A549 (cell line): ENCODE measurements at regions not wholly inside any gene's neighbourhood (a gene's known extent, or its start where the extent isn't known, plus 50 kb on each side); places are given as distances from the start of the nearest gene placed in this dataset.
A peak's percentile ranks its signal among the peaks of the same experiment; 100 is the strongest.

Experiments used
- ATAC-seq, 2 experiments: fragments of 200-7000 bp in 1 of 2; fragments of >200 bp in 1 of 2; cut with Nextera tagmentation in 1 of 2; cut with Tn5 transposase in 1 of 2; 3 replicates each; pipeline versions ENCODE4 v1.8.0 to v1.9.1; 2018 to 2020; ENCODE audit warnings: mild to moderate bottlenecking in 1 of 2, moderate library complexity in 1 of 2
- CTCF ChIA-PET: fragments of 300-600 bp; sonication (Branson Sonifier 250); formaldehyde crosslinking; extraction: SDS; loops from one replicate; lab custom pipeline; 2021; ENCODE audit warnings: antibody characterized with exemption, inconsistent platforms; lab: Yijun Ruan, JAX
- POLR2A ChIA-PET: fragments of 350-600 bp; formaldehyde crosslinking; extraction: SDS; loops from one replicate; lab custom pipeline; 2021; ENCODE audit warnings: antibody characterized with exemption, inconsistent platforms; lab: Yijun Ruan, JAX
- DNase-seq, 2 experiments: peaks; one replicate each; pipeline versions ENCODE4 v3.0.0 to v3.0.0-alpha.2; 2011 to 2016; ENCODE audit warnings: low read depth in 1 of 2, low spot score in 1 of 2
- FAIRE-seq: peaks from 2 replicates; lab custom pipeline; 2011; peaks lifted over from hg19 to GRCh38; lab: Jason Lieb, UNC
- H3K27ac ChIP-seq, 2 experiments: fragments of >200 bp; sonication (Bioruptor Twin); formaldehyde crosslinking; 3 replicates each; pipeline ENCODE4 v1.5.1; 2016 to 2017
- H3K4me1 ChIP-seq: fragments of >200 bp; sonication (Bioruptor Twin); formaldehyde crosslinking; 3 replicates; pipeline ENCODE4 v1.6.1; 2016
- H3K4me2 ChIP-seq: fragments of >200 bp; sonication (Bioruptor Twin); formaldehyde crosslinking; 3 replicates; pipeline ENCODE4 v1.6.1; 2016
- H3K4me3 ChIP-seq: fragments of >200 bp; sonication (Bioruptor Twin); formaldehyde crosslinking; 3 replicates; pipeline ENCODE4 v1.5.1; 2016
- H3K9me3 ChIP-seq: fragments of >200 bp; sonication (Bioruptor Twin); formaldehyde crosslinking; 3 replicates; pipeline ENCODE4 v1.6.1; 2016
- EHF ChIP-seq: fragments of 250-450 bp; sonication (Bioruptor Pico); IDR thresholded peaks from 2 replicates; pipeline ENCODE4 v1.5.0; 2020; ENCODE audit warnings: mild to moderate bottlenecking
- FOSL2 ChIP-seq, 2 experiments: fragments of 450-650 bp in 1 of 2; fragments of >200 bp in 1 of 2; sonication (Bioruptor Twin) in 1 of 2; formaldehyde crosslinking; IDR thresholded peaks; 2 replicates each; pipeline versions ENCODE4 v1.5.0 to v1.6.1; 2016 to 2020; ENCODE audit warnings: mild to moderate bottlenecking in 1 of 2, moderate library complexity in 1 of 2
- HEYL ChIP-seq: fragments of 250-450 bp; sonication (Bioruptor Pico); IDR thresholded peaks from 2 replicates; pipeline ENCODE4 v1.8.0; 2021; ENCODE audit warnings: mild to moderate bottlenecking, moderate library complexity
- HOXA7 ChIP-seq: fragments of 250-450 bp; sonication (Bioruptor Pico); IDR thresholded peaks from 2 replicates; pipeline ENCODE4 v1.5.0; 2020; ENCODE audit warnings: mild to moderate bottlenecking, moderate library complexity
- JUN ChIP-seq, 2 experiments: fragments of >200 bp; sonication (Bioruptor Twin); formaldehyde crosslinking; IDR thresholded peaks; 2 replicates in 1 of 2; 3 replicates in 1 of 2; pipeline ENCODE4 v1.6.1; 2016 to 2017
- KDM1A ChIP-seq: fragments of 200-600 bp; sonication (generic); IDR thresholded peaks from 2 replicates; pipeline ENCODE4 v1.6.1; 2016; ENCODE audit warnings: low read depth, mild to moderate bottlenecking
- KDM5A ChIP-seq: fragments of 200-600 bp; sonication (generic); IDR thresholded peaks from 2 replicates; pipeline ENCODE4 v1.6.1; 2016; ENCODE audit warnings: antibody characterized with exemption, mild to moderate bottlenecking
- MAX ChIP-seq: IDR thresholded peaks from 2 replicates; pipeline ENCODE4 v1.6.1; 2012
- MYC ChIP-seq: IDR thresholded peaks from 2 replicates; pipeline ENCODE4 v1.6.1; 2012; ENCODE audit warnings: mild to moderate bottlenecking, inconsistent platforms, low read length, improper control_type of control experiment, borderline replicate concordance
- NFE2L2 ChIP-seq: fragments of 150-350 bp; conservative IDR thresholded peaks from 2 replicates; pipeline ENCODE4 v1.6.1; 2014; ENCODE audit warnings: low read length
- NR3C1 ChIP-seq: fragments of >200 bp; sonication (Bioruptor Twin); formaldehyde crosslinking; IDR thresholded peaks from 3 replicates; pipeline ENCODE4 v1.6.1; 2017
- PHF8 ChIP-seq: fragments of 200-600 bp; sonication (generic); IDR thresholded peaks from 2 replicates; pipeline ENCODE4 v1.6.1; 2016; ENCODE audit warnings: low read depth, mild to moderate bottlenecking, antibody characterized with exemption, moderate library complexity, borderline replicate concordance
- POLR2AphosphoS2 ChIP-seq: conservative IDR thresholded peaks from 2 replicates; pipeline ENCODE4 v1.6.1; 2012; ENCODE audit warnings: low read length, improper control_type of control experiment, inconsistent platforms
- SMC3 ChIP-seq: fragments of >200 bp; sonication (Bioruptor Twin); formaldehyde crosslinking; IDR thresholded peaks from 3 replicates; pipeline ENCODE4 v1.6.1; 2018; ENCODE audit warnings: inconsistent platforms
- SREBF2 ChIP-seq: fragments of 450-650 bp; IDR thresholded peaks from 2 replicates; pipeline ENCODE4 v1.6.1; 2014; ENCODE audit warnings: mild to moderate bottlenecking, moderate library complexity
- ZNF302 ChIP-seq: fragments of 250-450 bp; sonication (Bioruptor Pico); IDR thresholded peaks from 2 replicates; pipeline ENCODE4 v1.9.0; 2021; ENCODE audit warnings: inconsistent platforms, mild to moderate bottlenecking, moderate library complexity
- WGBS: methylation state at CpG from one replicate; pipeline ENCODE4 v1.1.6; 2017; ENCODE audit errors: missing lambda C conversion rate; 5-methylcytosine and 5-hydroxymethylcytosine counted together
- TF ChIP-seq, protein P1 (sequence below): IDR thresholded peaks from 2 replicates; pipeline ENCODE4 v1.6.1; 2012; ENCODE audit warnings: low read depth, borderline replicate concordance
- TF ChIP-seq, protein P2 (sequence below): fragments of 200-600 bp; sonication (generic); IDR thresholded peaks from 2 replicates; pipeline ENCODE4 v1.6.1; 2016; ENCODE audit warnings: antibody characterized with exemption, mild to moderate bottlenecking, moderate library complexity

DNA sequence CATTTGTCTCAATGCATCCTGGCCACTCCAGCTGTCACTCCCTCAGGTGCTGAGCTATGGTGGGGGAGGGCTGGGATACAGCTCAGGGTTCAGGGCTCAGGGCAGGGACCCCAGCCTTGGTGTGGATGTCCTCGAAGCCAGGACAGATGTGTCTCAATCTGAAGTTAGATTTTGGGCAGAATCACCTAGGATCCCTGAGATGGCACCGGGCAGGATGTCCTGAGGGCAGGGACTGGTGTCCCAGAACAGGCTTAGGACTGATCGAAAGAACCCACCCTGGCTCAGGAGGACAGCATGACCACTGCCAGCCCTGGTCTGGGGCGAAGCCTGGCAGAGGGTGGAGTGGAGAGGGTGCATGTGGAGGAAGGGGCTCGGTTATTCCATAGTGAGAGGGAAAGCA, 96.8 kb upstream of the THY1 start:
- ATAC-seq, result no peak
- DNase-seq, result no peak
- ChIA-PET CTCF (interaction anchor here (0.5 kb wide), 1 partner anchor 1441 kb away, joined by 3 read pairs; no protein-coding TSS in a partner anchor), POLR2A (no interaction called here)
- TF ChIP-seq KDM1A (no peak), SREBF2 (no peak), EHF (CRISPR knock-in tag) (no peak), HEYL (CRISPR knock-in tag) (no peak), HOXA7 (no peak), MYC (no peak), ZNF302 (CRISPR knock-in tag) (no peak), PHF8 (no peak), MAX (no peak)
- TF ChIP-seq, protein P1, sequence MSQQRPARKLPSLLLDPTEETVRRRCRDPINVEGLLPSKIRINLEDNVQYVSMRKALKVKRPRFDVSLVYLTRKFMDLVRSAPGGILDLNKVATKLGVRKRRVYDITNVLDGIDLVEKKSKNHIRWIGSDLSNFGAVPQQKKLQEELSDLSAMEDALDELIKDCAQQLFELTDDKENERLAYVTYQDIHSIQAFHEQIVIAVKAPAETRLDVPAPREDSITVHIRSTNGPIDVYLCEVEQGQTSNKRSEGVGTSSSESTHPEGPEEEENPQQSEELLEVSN, result no peak
- no peak overlapping the region for H3K4me2 ChIP-seq
- H3K4me3 ChIP-seq, result no peak overlapping the region
- H3K9me3 ChIP-seq, result no peaks in the 10 kb centered on the region
- no peak for FAIRE-seq
- no peak overlapping the region for H3K27ac ChIP-seq
- H3K4me1 ChIP-seq, result no peaks in the 10 kb centered on the region
- 0% methylated on average over 3 of the region's 5 CpGs for WGBS

DNA sequence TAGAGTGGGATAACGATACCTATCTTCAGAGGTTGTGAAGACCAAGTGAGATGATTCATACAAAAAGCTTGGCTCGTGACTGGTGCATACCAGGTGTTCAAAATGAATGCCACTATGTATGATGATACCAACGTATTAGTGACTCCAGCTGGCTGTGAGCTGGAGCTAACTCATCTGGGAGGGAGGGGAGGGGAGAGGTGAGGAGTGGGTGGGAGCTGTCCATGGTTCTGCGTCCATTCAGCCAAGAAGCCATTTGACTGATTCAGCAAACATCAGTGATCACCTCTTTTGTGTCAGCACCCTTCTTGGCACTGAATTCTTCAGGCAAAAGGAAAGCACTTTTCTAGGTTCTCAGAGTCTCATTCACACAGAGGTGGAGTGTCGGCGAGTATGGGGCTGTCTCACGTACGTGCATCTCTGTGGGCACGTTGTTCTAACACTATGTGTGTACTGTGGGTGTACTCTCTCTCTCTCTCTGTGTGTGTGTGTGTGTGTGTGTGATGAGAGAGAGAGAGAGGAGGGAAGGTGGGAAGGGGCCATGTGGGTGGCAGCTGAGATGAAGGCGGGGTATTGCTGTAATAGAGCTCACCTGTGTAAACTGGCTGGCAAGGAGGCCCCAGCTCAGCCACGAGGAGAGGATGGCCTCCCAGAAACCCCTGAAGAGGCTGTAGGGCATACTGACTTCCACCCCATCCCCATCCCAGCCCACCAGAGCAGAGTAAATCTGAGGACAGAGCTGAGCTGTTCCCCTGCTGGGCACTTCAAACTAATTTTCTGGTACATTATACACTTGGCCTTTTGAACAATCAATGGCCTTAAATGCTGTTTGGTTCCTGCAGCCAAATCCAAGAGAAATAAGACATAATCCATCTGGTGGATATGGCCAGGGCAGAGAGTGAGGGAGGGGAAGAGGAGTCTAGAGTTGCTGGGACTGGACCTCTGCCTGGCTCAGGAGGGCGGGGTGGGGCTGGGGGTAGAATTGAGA, 96.1 kb upstream of the THY1 start:
- Histone ChIP-seq H3K4me3 (no peak overlapping the region), H3K9me3 (no peaks in the 10 kb centered on the region), H3K4me1 (no peaks in the 10 kb centered on the region), H3K27ac (no peak overlapping the region), H3K4me2 (no peak overlapping the region)
- FAIRE-seq (no peak), ATAC-seq (no peak), DNase-seq (no peak)
- 22% methylated on average over 9 of the region's 12 CpGs for WGBS
- ChIA-PET CTCF (interaction anchor here (0.5 to 1.4 kb wide), 3 partner anchors 13 to 1441 kb away, joined by 3 to 4 read pairs (median 4); no protein-coding TSS in a partner anchor), POLR2A (no interaction called here)
- TF ChIP-seq POLR2AphosphoS2, result no peak
- no peak for TF ChIP-seq SMC3
- TF ChIP-seq KDM5A, result no peak
- no peak for TF ChIP-seq JUN (IDR thresholded peaks at IDR 0.05)
- TF ChIP-seq, protein P2, sequence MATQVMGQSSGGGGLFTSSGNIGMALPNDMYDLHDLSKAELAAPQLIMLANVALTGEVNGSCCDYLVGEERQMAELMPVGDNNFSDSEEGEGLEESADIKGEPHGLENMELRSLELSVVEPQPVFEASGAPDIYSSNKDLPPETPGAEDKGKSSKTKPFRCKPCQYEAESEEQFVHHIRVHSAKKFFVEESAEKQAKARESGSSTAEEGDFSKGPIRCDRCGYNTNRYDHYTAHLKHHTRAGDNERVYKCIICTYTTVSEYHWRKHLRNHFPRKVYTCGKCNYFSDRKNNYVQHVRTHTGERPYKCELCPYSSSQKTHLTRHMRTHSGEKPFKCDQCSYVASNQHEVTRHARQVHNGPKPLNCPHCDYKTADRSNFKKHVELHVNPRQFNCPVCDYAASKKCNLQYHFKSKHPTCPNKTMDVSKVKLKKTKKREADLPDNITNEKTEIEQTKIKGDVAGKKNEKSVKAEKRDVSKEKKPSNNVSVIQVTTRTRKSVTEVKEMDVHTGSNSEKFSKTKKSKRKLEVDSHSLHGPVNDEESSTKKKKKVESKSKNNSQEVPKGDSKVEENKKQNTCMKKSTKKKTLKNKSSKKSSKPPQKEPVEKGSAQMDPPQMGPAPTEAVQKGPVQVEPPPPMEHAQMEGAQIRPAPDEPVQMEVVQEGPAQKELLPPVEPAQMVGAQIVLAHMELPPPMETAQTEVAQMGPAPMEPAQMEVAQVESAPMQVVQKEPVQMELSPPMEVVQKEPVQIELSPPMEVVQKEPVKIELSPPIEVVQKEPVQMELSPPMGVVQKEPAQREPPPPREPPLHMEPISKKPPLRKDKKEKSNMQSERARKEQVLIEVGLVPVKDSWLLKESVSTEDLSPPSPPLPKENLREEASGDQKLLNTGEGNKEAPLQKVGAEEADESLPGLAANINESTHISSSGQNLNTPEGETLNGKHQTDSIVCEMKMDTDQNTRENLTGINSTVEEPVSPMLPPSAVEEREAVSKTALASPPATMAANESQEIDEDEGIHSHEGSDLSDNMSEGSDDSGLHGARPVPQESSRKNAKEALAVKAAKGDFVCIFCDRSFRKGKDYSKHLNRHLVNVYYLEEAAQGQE, result peak; percentile 70
- TF ChIP-seq FOSL2 (IDR thresholded peaks at IDR 0.05), result no peak
- TF ChIP-seq FOSL2 (CRISPR knock-in tag; IDR thresholded peaks at IDR 0.05), result no peak

DNA sequence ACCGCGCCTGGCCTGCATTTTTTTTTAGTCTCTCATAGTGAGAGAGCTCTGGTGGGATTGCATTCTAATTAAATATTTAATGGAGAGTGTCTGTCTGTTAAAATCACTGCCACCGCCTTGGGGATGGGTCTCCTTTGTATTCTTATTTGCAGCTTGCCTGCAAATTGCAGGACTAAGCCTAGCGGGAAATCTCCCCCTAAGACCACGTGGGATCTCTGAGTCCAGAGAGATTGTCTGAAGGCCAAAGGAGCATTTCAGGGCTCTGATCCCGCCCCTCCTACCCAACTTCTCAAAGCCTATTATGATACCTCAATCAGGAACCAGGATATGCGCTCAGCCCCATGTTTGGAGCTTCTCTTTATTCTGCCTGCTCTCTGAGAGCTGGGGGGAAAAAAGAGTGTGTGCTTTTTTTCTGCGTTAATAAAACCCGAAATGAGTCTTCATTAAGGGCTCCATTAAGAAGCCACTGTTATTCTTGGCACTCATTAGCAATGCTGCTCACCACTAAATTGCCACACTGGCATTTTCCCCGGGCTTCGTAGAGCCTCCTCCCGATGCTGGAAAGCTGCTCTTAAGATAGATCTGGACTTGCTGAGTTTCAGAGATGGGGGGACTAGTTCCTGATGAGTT, 92.9 kb upstream of the THY1 start:
- ChIA-PET POLR2A (no interaction called here), CTCF (interaction anchor here (1.5 kb wide), 1 partner anchor 18 kb away, joined by 6 read pairs; no protein-coding TSS in a partner anchor)
- no peak overlapping the region for H3K4me3 ChIP-seq
- 51% methylated on average over 12 of the region's 12 CpGs for WGBS
- DNase-seq (no peak), FAIRE-seq (no peak), ATAC-seq (no peak)
- H3K27ac ChIP-seq, result no peak overlapping the region
- no peaks in the 10 kb centered on the region for H3K9me3 ChIP-seq
- no peak for TF ChIP-seq NR3C1
- TF ChIP-seq NFE2L2, result no peak
- no peaks in the 10 kb centered on the region for H3K4me1 ChIP-seq
- H3K4me2 ChIP-seq, result no peak overlapping the region
